ENCODE measurements at regions not wholly inside any gene's neighbourhood (a gene's known extent, or its start where the extent isn't known, plus 50 kb on each side); places are given as distances from the start of the nearest gene placed in this dataset.

GRCh38 chr13:81302677-81303076 is 961.8 kb upstream of the SPRY2 start:
- TF ChIP-seq, protein P1, sequence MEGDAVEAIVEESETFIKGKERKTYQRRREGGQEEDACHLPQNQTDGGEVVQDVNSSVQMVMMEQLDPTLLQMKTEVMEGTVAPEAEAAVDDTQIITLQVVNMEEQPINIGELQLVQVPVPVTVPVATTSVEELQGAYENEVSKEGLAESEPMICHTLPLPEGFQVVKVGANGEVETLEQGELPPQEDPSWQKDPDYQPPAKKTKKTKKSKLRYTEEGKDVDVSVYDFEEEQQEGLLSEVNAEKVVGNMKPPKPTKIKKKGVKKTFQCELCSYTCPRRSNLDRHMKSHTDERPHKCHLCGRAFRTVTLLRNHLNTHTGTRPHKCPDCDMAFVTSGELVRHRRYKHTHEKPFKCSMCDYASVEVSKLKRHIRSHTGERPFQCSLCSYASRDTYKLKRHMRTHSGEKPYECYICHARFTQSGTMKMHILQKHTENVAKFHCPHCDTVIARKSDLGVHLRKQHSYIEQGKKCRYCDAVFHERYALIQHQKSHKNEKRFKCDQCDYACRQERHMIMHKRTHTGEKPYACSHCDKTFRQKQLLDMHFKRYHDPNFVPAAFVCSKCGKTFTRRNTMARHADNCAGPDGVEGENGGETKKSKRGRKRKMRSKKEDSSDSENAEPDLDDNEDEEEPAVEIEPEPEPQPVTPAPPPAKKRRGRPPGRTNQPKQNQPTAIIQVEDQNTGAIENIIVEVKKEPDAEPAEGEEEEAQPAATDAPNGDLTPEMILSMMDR (IDR thresholded peaks at IDR 0.05), result no peak
- no peak for TF ChIP-seq POLR2A (IDR thresholded peaks at IDR 0.05)
